Testis (tissue), 2 donors: ENCODE measurements at regions not wholly inside any gene's neighbourhood (a gene's known extent, or its start where the extent isn't known, plus 50 kb on each side); places are given as distances from the start of the nearest gene placed in this dataset.

ENCODE experiments used
- DNase-seq: peaks from one replicate; pipeline ENCODE4 v3.0.0-alpha.2; 2019
- H3K27ac ChIP-seq, 2 donors: fragments of 200-600 bp; sonication (generic); one replicate each; pipeline ENCODE4 v1.5.1; 2019
- H3K27me3 ChIP-seq: fragments of 200-600 bp; sonication (generic); one replicate; pipeline ENCODE4 v1.5.1; 2019
- H3K36me3 ChIP-seq: fragments of 200-600 bp; sonication (generic); one replicate; pipeline ENCODE4 v1.5.1; 2017; ENCODE audit warnings: low read depth; ENCODE audit errors: missing control alignments
- H3K4me1 ChIP-seq: fragments of 200-600 bp; sonication (generic); one replicate; pipeline ENCODE4 v1.5.1; 2019
- H3K4me3 ChIP-seq, 2 donors: fragments of 200-600 bp; sonication (generic); one replicate each; pipeline ENCODE4 v1.5.1; 2017 to 2019
- H3K9me3 ChIP-seq: fragments of 200-600 bp; sonication (generic); one replicate; pipeline ENCODE4 v1.5.1; 2017
- POLR2A ChIP-seq: fragments of 450-650 bp; IDR thresholded peaks from one replicate; pipeline ENCODE4 v1.6.1; 2017; ENCODE audit warnings: antibody characterized with exemption, mild to moderate bottlenecking, moderate library complexity
- WGBS, 2 donors: methylation state at CpG; one replicate each; pipeline ENCODE4 v1.1.5; 2018; 5-methylcytosine and 5-hydroxymethylcytosine counted together
- intact Hi-C: fragments of 100-400 bp; cut with DNase I; formaldehyde crosslinking; loops from one replicate; pipeline ENCODE4 v1.15.1; 2023; ENCODE audit warnings: low total_unique reads
- TF ChIP-seq, protein P1 (sequence below), 3 experiments: fragments of 450-650 bp in 2 of 3; fragments of 200-600 bp in 1 of 3; sonication (generic) in 1 of 3; IDR thresholded peaks; one replicate each; pipeline ENCODE4 v1.5.1; 2016 to 2019; ENCODE audit warnings: antibody characterized with exemption in 3 of 3, mild to moderate bottlenecking in 2 of 3, moderate library complexity in 1 of 3

DNA sequence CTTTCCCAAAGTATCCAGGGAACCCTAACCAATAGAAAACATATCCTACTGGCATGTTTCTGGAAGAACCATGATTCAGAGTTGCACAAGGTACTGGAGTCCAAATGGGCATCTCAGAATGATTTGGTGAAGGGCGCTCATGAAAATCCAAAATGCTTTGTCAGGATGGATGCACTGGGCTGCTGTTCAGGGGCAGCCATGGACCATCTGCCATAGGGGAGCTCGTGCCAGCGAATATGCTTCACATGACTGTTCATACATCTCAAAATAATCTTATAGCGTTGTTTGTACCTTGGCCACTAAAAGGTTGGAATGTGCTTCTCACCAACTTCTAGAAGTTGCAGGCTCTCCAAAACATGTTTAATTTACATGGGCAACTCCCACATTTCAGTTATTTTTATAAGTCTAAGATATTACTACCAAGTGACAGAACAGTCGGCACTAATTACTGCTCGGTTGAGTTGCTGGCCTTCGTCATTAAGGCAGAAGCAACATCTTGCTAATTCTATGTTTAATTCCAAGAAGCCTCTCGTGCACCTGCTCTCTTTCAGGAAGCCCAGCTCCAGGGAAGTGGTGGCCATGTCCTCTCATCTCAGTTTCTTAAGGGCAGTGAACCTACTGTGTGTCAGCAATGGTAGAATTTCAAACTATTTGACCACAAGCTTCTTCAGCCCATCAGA, 1497.7 kb downstream of the TBC1D22A start:
- no peak overlapping the region for H3K4me3 ChIP-seq
- TF ChIP-seq, protein P1, sequence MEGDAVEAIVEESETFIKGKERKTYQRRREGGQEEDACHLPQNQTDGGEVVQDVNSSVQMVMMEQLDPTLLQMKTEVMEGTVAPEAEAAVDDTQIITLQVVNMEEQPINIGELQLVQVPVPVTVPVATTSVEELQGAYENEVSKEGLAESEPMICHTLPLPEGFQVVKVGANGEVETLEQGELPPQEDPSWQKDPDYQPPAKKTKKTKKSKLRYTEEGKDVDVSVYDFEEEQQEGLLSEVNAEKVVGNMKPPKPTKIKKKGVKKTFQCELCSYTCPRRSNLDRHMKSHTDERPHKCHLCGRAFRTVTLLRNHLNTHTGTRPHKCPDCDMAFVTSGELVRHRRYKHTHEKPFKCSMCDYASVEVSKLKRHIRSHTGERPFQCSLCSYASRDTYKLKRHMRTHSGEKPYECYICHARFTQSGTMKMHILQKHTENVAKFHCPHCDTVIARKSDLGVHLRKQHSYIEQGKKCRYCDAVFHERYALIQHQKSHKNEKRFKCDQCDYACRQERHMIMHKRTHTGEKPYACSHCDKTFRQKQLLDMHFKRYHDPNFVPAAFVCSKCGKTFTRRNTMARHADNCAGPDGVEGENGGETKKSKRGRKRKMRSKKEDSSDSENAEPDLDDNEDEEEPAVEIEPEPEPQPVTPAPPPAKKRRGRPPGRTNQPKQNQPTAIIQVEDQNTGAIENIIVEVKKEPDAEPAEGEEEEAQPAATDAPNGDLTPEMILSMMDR (IDR thresholded peaks at IDR 0.05): no peak
- no peak for TF ChIP-seq POLR2A
- no peaks in the 10 kb centered on the region for H3K27me3 ChIP-seq
- intact Hi-C loops: no loop called here
- H3K9me3 ChIP-seq: no peaks in the 10 kb centered on the region
- no peak overlapping the region for H3K27ac ChIP-seq
- no peaks in the 10 kb centered on the region for H3K4me1 ChIP-seq
- no peak for DNase-seq
- no peaks in the 10 kb centered on the region for H3K36me3 ChIP-seq
- WGBS, 2 donors: 90% methylated on average over 8 of the region's 8 CpGs

DNA sequence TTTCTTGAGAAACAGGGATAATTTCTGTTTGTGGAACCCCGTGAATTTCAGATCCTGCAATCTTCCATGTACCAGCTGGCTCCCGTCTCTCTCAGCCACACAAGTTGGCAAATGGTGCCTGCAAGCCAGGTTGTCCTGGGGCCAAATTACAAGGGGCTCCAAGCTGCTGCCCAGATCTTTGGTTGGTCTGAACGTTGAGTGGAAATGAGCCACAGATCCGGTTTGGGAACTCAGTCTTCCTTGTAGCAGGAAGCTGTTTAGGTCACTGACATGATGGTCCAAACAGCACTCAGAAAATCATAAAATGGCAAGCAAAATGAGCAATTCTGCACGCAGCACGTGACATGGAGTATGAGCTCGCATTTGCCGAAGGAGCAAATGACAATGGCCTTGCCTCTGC, 1496.4 kb downstream of the TBC1D22A start:
- H3K27ac ChIP-seq: no peak overlapping the region
- H3K27me3 ChIP-seq: no peaks in the 10 kb centered on the region
- no peaks in the 10 kb centered on the region for H3K36me3 ChIP-seq
- H3K4me3 ChIP-seq: no peak overlapping the region
- intact Hi-C loops: no loop called here
- H3K9me3 ChIP-seq: no peaks in the 10 kb centered on the region
- no peak for DNase-seq
- 91 to 92% methylated on average over 8 of the region's 8 CpGs for WGBS, 2 donors
- TF ChIP-seq, protein P1 (IDR thresholded peaks at IDR 0.05): no peak
- no peak for TF ChIP-seq POLR2A
- no peaks in the 10 kb centered on the region for H3K4me1 ChIP-seq

DNA sequence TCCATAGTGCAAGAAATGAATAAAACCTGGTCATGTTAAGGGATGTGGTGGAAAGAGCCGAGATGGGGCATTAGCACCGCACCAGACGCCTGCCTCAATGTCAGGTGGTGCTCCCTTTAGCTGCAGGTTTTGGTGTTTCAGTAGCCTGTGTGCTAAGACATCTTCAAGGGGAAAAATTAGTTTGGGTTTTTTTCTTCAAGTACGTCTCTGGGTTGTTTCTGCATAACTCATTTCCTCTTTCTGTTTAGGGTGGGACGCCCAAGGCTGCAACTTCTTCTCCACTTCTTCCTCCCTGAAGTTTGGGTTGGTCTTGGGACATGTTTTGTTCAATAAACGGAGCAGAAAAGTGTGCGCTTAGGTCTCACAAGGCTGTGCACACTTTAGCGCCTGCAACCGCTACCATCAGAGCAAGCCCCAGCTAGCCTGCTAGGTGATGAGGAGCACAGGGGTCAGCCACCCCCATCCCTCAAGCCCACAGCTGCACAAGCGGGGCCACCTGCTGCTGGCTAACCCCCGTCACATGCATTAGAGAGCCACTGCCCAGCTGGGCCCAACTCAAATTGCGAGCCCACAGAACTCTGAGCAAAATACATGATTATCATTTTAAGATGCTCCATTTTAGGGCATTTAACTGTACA, 1495.7 kb downstream of the TBC1D22A start:
- no peaks in the 10 kb centered on the region for H3K4me1 ChIP-seq
- 90 to 92% methylated on average over 12 of the region's 12 CpGs for WGBS, 2 donors
- intact Hi-C loops: no loop called here
- no peaks in the 10 kb centered on the region for H3K27me3 ChIP-seq
- H3K4me3 ChIP-seq: no peak overlapping the region
- no peaks in the 10 kb centered on the region for H3K36me3 ChIP-seq
- H3K27ac ChIP-seq: no peak overlapping the region
- no peak for DNase-seq
- H3K9me3 ChIP-seq: no peaks in the 10 kb centered on the region
- no peak for TF ChIP-seq POLR2A
- TF ChIP-seq, protein P1 (IDR thresholded peaks at IDR 0.05): no peak

DNA sequence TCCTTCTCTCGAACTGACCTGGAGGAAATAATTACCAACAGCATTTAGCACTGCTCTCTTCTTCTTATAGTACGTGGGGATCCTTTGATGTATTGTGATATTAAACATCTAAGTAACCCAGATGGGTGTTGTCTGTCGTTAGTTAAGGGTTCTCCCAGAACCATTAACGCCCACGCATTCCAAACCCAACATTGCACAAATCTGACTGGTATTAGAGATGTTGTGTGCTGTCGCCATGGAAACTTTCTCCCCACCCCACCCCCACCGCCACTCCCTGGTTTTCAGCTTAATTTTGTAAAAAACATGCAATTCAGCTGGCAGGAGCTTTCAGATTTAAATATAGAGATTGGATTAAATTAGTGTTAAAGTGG, 1495.2 kb downstream of the TBC1D22A start:
- intact Hi-C loops: no loop called here
- Histone ChIP-seq H3K4me3 (no peak overlapping the region), H3K27ac (no peak overlapping the region), H3K9me3 (no peaks in the 10 kb centered on the region), H3K36me3 (no peaks in the 10 kb centered on the region), H3K27me3 (no peaks in the 10 kb centered on the region), H3K4me1 (no peaks in the 10 kb centered on the region)
- no peak for DNase-seq
- 65 to 76% methylated on average over 7 of the region's 7 CpGs for WGBS, 2 donors
- TF ChIP-seq, protein P1 (IDR thresholded peaks at IDR 0.05): no peak
- no peak for TF ChIP-seq POLR2A
